HG03354 (cell line): ENCODE measurements at regions not wholly inside any gene's neighbourhood (a gene's known extent, or its start where the extent isn't known, plus 50 kb on each side); places are given as distances from the start of the nearest gene placed in this dataset.
A peak's percentile ranks its signal among the peaks of the same experiment; 100 is the strongest.
"Not testable (repeated sequence)": the region's sequence is repeated elsewhere in the genome, so short reads cannot be mapped to it uniquely, and the experiment has no call there.

Experiments
- ATAC-seq: cut with Tn5 transposase; IDR thresholded peaks from one replicate; pipeline ENCODE4 v1.9.1; 2021; ENCODE audit warnings: mild to moderate bottlenecking; ENCODE audit not compliant: unreplicated experiment, poor library complexity, severe bottlenecking

DNA sequence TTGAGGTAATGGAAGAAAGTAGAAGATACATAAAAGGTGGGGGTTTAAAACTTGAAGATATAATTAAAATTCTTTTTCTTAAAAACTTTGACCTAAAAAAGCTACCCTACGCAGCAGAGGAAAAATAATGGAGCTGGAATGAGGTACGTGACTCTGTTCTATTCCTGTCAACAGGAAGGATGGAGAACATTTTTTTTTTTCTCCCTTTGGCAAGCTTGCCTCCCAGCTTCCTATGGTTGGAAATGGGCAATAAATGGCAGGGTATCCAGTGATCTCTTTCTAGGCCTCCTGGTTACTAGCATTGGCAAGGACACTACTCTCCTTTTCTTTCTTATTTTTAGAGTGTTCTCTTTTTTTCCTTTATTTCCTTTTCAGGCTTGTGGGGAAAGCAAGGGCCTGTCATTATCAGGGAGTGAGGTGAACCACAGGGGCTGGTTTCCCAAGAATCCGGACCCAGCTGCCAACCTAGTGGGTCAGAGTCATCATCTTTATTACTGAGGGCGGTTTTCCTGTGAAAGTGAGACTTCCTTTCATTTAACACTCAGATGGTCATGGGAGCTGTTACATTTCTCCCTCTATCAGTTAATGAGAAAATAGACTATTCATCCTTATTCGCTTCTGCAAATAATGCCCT is 224.6 kb downstream of the SPRY1 start:
- ATAC-seq = no peak

DNA sequence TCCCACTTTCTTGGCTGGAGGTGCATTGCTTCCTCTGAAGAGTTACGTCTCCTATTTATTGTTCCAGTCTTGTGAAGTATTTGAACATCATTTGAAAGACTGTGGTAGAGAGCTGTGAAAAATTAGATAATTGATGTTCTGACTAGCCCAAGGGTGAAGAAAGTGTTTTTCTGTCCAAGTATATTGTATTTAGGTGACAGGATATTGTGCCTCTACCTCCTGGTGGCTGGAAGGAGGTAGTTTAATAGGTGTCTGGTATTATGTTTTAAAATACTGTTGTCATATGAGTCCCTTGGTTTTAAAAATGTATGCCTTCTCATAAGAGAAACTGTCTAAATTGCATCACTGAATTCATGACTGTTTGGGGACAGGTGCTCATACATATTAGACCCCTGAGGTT is 226.0 kb downstream of the SPRY1 start:
- ATAC-seq = no peak

DNA sequence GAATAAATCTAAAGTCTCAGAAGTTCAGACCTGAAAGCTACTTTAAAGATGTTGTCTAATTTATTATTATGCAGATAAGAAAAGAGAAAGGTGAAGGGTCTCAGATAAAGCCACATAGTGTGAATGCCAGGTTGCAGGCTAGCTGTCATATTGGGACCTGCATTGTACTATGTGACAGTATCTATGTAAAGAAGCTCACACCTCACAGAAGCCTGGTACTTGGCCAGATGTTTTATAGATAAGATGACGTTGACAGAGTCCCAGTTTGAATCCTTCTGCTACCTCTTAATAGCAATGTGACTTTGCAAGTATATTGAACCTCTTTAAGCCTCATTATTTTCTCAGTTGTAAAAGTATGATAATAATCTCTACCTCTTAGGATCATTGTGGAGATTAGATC is 227.0 kb downstream of the SPRY1 start:
- ATAC-seq = no peak

DNA sequence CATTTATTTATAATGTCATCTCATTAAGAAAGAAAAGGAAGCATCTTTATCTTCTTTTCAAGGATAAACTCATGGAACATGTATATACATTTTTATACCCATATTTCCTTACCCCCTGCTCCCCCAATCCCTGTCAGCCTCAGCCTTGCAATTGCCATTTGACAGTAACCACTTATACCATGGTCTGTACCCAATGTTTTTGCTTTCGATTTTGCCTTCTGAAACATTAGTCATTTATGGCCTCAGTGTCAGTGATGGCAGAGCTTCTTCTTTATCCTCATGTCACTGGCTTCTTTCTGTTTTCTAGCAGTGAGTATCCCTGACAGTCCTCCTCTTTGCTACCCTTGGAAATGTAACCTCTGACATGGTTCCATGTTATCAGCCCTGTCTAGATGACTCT is 228.4 kb downstream of the SPRY1 start:
- peak; percentile 64 for ATAC-seq

DNA sequence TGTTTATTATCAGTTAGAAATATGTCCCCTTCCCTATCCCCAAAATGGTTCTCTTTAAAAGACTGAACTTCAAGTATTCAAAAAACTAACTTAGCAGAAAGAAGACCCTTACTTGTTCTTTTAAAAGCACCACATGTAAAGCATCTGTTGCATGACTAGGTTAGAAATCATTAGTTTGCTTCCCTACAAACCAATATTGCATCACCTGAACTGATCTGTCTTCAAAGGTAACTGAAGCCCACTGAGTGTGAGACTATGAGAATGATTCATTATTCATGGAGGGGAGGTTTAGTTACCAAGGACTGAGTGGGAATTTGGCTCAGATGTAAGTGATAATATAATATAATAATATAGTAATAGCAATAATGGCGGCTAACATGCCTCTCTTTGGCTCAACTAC is 231.7 kb downstream of the SPRY1 start:
- ATAC-seq = no peak

DNA sequence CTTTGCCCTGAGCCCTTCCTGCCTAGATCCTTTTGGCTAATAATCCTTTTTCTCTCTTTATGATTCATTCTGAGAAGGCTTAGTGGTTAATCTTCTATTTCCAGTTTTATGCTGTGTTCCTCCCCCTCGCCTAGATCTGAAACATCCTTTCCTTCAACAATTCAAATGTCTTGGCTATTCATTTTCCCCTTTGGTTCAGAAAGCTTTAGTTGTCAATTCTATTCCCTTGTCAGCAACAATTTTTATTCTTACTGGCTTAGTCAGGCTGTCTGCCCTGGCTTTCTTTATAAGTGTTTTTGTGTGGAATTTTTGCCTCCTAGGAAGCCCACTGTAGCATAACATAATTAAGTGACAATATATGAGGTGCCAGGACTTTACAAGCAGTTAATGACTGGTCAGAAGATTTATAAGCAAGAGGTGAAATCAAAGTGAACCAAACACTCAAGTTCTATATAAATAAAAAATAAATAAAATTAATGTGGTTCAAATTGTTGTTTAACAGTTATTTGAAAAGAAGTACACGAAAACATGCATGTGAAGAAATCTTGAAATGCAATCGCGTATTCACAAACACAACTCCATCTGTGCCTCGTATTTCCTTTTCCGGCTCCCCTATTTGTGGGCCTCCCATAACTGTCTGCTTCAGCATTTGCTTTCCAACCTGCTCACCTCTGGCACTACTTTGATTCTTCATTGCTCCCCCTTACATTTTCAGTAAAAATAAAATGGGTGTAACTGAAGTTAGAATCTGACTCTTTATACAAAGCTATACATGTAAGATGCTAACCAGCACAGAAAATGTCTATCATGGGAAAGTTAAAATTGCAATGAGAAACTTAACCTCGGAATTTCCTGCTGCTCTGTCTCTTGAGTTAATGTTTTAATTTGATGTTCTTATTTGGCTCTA is 235.4 kb downstream of the SPRY1 start:
- ATAC-seq = no peak

DNA sequence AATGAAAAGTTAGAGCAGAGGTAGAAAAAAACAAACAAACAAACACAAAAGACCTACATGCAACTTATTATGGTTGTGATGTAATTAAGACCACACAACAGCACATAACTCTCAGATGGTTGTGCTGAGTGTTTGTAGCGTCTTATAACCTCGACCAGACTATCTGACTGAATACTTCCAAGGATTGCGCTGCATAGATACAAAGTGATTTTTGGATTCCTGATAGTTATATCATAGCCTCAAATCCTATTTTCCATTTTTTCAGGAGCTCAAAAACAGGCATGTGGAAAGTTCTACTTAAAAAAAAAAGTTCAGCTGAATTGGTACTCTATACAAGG is 236.1 kb downstream of the SPRY1 start:
- ATAC-seq = no peak

DNA sequence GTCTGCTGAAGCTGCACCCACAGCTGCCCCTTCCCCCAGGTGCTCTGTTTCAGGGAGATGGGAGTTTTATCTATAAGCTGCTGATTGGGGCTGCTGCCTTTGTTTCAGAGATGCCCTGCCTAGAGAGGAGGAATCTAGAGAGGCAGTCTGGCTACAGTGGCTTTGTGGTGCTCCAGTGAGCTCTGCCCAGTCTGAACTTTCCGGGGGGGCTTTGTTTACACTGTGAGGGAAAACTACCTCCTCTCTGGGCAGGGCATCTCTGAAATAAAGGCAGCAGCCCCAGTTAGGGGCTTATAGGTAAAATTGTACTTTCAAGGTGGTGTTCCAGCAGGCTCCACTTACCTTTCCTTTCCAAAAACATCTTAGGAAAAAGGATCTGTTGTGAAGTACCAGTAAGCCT is 242.2 kb downstream of the SPRY1 start:
- no peak for ATAC-seq

DNA sequence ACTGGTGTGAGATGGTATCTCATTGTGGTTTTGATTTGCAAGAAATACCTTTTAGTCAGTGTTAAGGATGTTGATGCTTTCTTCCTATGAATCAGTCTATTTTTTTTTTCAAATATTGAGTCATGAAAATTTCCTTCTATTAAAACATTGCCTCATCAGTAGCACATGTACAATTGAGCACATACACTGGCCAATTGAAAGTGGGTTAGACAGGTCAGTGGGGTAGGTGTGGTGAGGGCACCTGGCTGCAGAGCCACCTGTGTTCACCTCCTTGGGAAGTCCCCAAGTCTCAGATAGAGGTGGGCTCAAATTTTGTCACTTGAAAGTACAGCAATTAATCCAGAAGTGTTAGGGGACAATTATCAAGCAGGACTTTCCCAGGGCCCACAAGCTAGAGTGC is 243.7 kb downstream of the SPRY1 start:
- no peak for ATAC-seq

DNA sequence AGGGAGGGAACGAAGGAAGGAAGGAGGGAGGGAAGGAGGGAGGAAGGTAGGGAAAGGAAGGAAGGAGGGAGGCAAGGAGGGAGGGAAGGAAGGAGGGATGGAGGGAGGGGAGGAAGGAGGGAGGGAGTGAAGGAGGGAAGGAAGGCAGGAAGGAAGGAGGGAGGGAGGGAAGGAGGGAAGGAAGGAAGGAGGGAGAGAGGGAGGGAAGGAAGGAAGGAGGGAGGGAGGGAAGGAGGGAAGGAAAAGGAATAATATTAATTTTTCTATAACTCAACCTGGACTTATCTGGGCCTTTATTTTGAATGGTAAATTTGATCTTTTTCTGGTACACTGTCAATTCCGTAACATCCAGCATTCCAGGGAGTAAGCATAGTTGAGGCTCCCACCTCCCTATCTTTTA is 244.2 kb downstream of the SPRY1 start:
- no peak for ATAC-seq

DNA sequence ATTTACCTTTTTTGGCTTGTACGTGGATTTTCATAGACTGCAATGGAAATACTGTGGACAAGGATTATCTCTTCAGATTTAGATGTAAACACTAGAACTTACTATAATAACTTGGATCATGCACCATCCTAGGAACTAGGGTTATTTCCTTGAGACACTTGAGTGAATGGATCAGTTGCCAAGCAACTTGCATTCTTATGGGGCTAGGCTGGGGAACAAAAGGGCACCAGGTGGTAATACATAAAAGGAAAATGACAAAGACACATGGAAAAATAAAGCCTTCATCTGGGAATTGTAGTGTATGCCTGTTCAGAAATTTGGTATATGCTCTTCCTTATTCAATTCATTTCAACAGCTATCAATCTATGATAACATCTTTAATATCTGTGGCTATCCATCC is 247.1 kb downstream of the SPRY1 start:
- no peak for ATAC-seq

DNA sequence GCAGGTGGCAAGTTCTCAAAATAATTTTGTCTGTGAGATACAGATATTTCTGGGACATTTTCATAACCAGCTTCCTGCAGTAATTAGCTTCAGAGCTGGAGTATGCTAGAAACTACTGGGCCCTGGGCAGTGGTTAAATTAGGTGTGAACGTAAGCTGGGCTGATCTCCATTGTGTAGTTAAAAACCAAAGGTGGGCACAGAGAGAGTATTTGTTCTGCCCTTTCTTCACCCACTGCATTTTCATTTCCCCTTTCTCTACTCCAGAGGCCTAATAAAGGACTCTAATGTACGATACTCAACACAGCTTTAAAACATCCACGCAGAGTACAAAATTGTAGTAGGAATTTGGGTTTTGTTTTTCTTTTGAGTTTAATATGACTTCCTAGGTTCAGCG is 252.7 kb downstream of the SPRY1 start:
- peak; percentile 79 for ATAC-seq

DNA sequence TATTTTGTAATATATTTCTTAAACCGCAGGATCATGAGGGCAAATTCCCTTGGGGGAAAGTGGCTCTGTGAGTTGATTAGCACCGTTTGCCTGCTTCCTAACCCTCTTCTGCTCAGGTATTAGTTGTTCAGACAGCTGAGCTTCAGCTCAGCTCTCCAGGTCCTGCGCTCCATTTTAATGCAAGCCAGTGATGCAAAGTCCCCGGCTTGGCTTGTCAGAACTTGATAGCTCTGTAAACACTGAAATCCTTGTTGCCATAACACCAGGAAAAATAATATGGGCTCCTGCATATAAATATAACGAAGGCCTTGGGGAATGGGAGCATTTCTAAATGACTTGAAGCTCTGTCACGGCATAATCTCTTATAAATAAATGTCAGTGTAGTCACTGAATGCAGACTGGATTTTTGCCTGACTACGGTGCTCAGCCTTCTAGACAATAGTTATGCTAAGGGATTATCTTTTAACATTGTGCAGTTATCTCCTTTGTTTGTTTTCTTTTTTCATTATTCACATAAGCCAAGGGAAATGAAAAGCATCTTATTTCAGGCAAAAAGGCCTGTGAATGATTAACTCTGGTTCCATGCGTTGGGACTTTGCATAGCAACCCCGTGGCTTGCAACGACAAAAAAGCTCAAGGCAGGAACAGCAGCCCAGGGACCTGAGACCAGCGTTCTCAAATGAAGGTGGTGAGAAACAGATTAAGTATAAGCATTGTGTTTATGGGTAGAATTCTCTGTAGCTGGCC is 253.2 kb downstream of the SPRY1 start:
- ATAC-seq = peak; percentile 57

DNA sequence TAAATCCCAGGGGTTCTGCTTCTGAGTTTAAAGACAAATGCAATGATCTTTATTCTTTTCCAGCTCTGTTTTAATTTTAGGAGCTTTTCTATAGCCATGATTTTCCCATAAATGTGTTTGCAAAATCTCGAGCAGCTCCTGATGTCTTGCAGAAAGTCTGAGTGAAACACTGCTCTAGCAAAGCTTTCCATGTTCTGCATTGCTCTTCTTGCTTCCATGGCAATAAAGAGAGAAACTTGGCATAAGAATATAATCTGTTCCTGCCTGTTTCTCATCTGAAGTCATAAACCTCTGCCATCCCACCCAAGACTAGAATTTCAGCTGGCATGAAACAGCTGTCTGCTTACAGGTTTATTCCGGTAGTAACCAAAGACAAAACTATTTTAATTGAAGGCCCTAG is 254.5 kb downstream of the SPRY1 start:
- no peak for ATAC-seq

DNA sequence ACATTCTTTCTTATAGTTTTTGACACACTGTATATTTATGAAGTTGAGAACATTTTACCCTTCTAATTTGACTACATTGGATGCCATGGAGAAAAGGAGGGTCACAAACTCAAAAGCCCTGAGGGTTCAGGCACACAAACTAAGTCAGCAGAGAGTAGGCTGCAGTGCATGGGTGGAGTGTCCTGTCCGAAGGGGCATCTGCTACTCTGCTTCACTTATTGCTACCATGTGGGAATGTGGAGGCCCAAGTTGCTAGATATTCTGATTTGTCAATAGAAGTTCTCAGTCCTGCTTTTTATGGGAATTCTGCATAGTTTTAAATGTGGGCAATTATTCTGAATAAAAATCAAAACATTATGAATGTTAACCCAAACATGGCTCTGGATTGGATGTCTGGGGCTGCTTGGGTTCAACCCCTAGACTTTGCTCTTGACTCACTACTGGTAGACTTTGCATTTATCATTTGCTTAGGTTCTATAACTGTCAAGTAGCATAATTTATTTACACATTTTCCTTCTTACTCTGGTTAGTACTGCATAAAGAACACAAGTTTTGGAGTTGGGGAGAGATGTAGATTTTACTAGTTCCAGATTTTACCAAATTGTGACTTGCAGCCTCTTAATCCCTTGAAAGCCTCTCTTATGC is 255.1 kb downstream of the SPRY1 start:
- ATAC-seq = no peak

DNA sequence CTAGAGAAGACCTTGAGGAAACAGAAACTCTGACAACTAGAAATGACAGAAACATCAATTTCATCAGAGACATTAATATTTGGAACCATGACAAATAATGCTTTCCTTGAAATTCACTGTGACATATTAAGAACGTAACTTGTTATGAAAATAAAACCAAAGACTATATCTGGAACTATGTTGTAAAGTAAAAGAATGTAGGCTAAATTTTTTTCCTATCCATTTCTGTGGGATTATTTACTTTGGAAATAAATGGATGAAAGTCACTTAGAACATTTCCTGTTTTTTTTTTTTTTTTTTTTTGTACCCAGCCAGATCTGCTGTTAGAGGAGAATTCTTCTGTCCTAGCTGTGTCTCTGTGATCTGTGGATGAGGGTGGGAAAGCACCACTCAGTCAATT is 255.9 kb downstream of the SPRY1 start:
- ATAC-seq = no peak

DNA sequence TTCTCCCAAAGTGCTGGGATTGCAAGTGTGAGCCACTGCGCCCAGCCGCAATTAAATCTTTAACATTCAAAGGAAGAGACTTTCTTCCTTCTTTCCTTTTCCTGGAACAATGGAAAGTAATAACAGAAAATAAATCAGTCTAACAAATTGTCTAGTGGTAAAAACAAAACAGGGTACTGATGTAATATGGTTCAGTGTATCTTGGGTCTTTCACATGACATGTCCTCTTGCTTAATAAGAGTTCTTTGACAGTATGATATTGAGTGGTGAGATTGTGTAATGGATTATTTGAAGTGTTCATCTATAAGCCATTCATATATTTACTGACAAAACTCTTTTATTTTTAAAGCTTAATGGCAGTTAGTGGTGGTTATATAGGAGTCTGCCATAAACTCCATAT is 256.6 kb downstream of the SPRY1 start:
- no peak for ATAC-seq

DNA sequence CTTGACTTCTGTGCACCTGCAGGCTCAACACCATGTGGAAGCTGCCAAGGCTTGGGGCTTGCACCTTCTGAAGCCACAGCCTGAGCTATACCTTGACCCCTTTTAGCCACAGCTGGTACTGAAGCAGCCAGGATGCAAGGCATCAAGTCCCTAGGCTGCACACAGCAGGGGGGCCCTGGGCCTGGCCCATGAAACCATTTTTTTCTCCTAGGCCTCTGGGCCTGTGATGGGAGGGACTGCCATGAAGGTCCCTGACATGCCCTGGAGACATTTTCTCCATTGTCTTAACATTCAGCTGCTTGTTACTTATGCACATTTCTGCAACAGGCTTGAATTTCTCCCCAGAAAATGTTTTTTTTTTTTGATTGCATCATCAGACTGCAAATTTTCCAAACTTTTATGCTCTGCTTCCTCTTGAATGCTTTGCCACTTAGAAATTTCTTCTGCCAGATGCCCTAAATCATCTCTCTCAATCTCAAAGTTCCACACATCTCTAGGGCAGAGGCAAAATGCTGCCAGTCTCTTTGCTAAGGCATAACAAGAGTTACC is 260.2 kb downstream of the SPRY1 start:
- not testable (repeated sequence) for ATAC-seq

DNA sequence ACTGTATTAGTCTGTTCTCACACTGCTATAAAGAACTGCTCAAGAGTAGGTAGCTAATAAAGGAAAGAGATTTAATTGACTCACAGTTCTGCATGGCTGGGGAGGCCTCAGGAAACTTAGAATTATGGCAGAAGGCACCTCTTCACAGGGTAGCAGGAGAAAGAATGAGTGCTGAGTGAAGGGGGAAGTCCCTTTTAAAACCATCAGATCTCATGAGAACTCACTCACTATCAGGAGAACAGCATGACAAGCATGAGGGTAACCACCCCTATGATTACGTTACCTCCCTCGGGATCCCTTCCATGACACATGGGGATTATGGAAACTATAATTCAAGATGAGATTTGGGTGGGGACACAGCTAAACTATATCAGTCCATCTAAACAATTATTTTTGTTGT is 261.0 kb downstream of the SPRY1 start:
- not testable (repeated sequence) for ATAC-seq

DNA sequence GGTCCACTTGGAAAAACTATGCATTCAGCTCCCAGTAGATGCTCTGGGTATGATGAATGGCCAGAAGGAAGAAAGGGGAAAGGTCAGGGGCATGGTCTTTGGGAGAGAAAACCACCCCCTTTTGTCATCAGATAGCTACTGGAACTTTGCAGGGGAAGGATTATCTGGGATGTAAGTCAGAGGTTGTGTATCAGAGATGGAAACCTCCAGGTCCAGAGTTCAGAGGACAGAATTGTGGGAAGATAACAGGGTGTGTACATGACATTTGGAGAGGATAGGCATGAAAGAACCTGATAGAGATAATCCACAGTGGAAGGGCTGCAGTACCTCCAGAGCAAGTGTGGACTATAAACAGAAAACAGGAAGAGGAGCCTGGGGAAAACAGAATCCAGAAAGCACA is 262.7 kb downstream of the SPRY1 start:
- no peak for ATAC-seq
